Hepatocyte (in vitro differentiated cells): ENCODE measurements at regions not wholly inside any gene's neighbourhood (a gene's known extent, or its start where the extent isn't known, plus 50 kb on each side); places are given as distances from the start of the nearest gene placed in this dataset.

Experiments used
- CTCF ChIP-seq: fragments of 200-600 bp; sonication (generic); IDR thresholded peaks from 2 replicates; pipeline ENCODE4 v1.5.1; 2016; ENCODE audit warnings: antibody characterized with exemption, mild to moderate bottlenecking; ENCODE audit not compliant: poor library complexity
- EZH2phosphoT487 ChIP-seq: fragments of 200-600 bp; sonication (generic); IDR thresholded peaks from one replicate; pipeline ENCODE4 v1.6.1; 2018; ENCODE audit warnings: antibody characterized with exemption, mild to moderate bottlenecking, low read depth, moderate library complexity; ENCODE audit not compliant: unreplicated experiment, severe bottlenecking

GRCh38 chr10:33706191-33706590 lies 371.7 kb upstream of the NRP1 start:
- TF ChIP-seq CTCF (no peak), EZH2phosphoT487 (no peak)
